ENCODE measurements at regions not wholly inside any gene's neighbourhood (a gene's known extent, or its start where the extent isn't known, plus 50 kb on each side); places are given as distances from the start of the nearest gene placed in this dataset.

DNA sequence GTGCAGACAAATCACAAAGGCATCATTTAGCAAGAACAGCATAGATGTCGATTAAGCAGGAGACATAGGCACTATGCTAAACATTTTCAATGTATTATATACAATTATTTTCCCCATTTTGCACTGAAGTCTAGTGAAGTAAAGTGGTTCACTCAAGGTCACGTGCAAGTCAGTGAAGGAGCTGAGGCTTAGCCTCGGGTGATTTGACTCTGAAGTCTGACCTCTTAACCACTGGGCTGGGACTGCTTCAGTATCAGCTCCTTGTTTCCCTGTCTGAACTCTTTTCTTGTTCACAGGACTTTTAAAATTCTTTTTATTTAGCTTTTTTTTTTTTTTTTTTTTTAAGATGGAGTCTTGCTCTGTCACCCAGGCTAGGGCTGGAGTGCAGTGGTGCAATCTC lies 262.7 kb downstream of the DRD1 start:
- Histone ChIP-seq H2AFZ (ENCODE audit: low read length) (no peak overlapping the region), H3K4me3 (ENCODE audit: low read depth, low read length, poor library complexity, severe bottlenecking) (no peak overlapping the region), H3K79me2 (ENCODE audit: insufficient read depth, low read length) (no peaks in the 10 kb centered on the region), H3K9ac (ENCODE audit: low read length) (no peak overlapping the region), H3K9me2 (ENCODE audit: low read depth, low read length) (no peaks in the 10 kb centered on the region), H3K9me3 (ENCODE audit: low read length) (no peaks in the 10 kb centered on the region), H3K36me3 (ENCODE audit: insufficient read depth, low read length) (no peaks in the 10 kb centered on the region), H3K27me3 (ENCODE audit: insufficient read depth, low read length) (no peaks in the 10 kb centered on the region), H3K27ac (ENCODE audit: low read depth, low read length, poor library complexity, severe bottlenecking) (no peak overlapping the region), H4K20me1 (ENCODE audit: insufficient read depth, low read length) (no peaks in the 10 kb centered on the region), H3K4me2 (ENCODE audit: low read length) (no peak overlapping the region), H3F3A (ENCODE audit: insufficient read depth, low read length) (no peaks in the 10 kb centered on the region), H3K4me1 (ENCODE audit: insufficient read depth, low read length, severe bottlenecking) (no peaks in the 10 kb centered on the region)
- TF ChIP-seq, protein P1, sequence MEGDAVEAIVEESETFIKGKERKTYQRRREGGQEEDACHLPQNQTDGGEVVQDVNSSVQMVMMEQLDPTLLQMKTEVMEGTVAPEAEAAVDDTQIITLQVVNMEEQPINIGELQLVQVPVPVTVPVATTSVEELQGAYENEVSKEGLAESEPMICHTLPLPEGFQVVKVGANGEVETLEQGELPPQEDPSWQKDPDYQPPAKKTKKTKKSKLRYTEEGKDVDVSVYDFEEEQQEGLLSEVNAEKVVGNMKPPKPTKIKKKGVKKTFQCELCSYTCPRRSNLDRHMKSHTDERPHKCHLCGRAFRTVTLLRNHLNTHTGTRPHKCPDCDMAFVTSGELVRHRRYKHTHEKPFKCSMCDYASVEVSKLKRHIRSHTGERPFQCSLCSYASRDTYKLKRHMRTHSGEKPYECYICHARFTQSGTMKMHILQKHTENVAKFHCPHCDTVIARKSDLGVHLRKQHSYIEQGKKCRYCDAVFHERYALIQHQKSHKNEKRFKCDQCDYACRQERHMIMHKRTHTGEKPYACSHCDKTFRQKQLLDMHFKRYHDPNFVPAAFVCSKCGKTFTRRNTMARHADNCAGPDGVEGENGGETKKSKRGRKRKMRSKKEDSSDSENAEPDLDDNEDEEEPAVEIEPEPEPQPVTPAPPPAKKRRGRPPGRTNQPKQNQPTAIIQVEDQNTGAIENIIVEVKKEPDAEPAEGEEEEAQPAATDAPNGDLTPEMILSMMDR (IDR thresholded peaks at IDR 0.05; ENCODE audit: low read length), result no peak
- no peak for TF ChIP-seq EZH2 (IDR thresholded peaks at IDR 0.05; ENCODE audit: borderline replicate concordance, low read length)

DNA sequence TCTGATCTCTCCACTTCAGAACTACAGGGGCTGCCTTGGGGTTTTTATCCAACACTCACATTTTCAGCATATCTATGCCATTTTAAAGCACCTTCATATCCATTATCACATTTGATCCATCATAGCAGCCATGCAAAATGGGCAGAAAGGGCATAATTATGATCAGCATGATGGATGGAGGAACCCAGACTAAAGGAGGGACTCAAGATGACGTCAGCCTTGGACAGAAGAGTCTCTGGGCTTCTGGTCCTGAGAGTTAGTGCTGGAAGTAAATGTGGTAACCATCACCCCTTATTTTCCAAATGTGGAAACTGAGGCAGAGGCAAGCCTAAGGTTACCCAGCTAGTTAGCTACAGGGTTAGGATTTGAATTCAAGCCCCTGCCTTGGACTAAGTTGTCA lies 273.1 kb downstream of the DRD1 start:
- H3F3A ChIP-seq (ENCODE audit: insufficient read depth, low read length), result no peaks in the 10 kb centered on the region
- H4K20me1 ChIP-seq (ENCODE audit: insufficient read depth, low read length), result no peaks in the 10 kb centered on the region
- H2AFZ ChIP-seq (ENCODE audit: low read length), result no peak overlapping the region
- no peaks in the 10 kb centered on the region for H3K36me3 ChIP-seq (ENCODE audit: insufficient read depth, low read length)
- H3K4me1 ChIP-seq (ENCODE audit: insufficient read depth, low read length, severe bottlenecking), result no peaks in the 10 kb centered on the region
- no peak overlapping the region for H3K4me2 ChIP-seq (ENCODE audit: low read length)
- TF ChIP-seq, protein P1 (IDR thresholded peaks at IDR 0.05; ENCODE audit: low read length), result no peak
- TF ChIP-seq EZH2 (IDR thresholded peaks at IDR 0.05; ENCODE audit: borderline replicate concordance, low read length), result no peak
- H3K79me2 ChIP-seq (ENCODE audit: insufficient read depth, low read length), result no peaks in the 10 kb centered on the region
- H3K9me2 ChIP-seq (ENCODE audit: low read depth, low read length), result no peaks in the 10 kb centered on the region
- H3K27ac ChIP-seq (ENCODE audit: low read depth, low read length, poor library complexity, severe bottlenecking), result no peak overlapping the region
- no peak overlapping the region for H3K4me3 ChIP-seq (ENCODE audit: low read depth, low read length, poor library complexity, severe bottlenecking)
- no peaks in the 10 kb centered on the region for H3K9me3 ChIP-seq (ENCODE audit: low read length)
- no peaks in the 10 kb centered on the region for H3K27me3 ChIP-seq (ENCODE audit: insufficient read depth, low read length)
- no peak overlapping the region for H3K9ac ChIP-seq (ENCODE audit: low read length)

DNA sequence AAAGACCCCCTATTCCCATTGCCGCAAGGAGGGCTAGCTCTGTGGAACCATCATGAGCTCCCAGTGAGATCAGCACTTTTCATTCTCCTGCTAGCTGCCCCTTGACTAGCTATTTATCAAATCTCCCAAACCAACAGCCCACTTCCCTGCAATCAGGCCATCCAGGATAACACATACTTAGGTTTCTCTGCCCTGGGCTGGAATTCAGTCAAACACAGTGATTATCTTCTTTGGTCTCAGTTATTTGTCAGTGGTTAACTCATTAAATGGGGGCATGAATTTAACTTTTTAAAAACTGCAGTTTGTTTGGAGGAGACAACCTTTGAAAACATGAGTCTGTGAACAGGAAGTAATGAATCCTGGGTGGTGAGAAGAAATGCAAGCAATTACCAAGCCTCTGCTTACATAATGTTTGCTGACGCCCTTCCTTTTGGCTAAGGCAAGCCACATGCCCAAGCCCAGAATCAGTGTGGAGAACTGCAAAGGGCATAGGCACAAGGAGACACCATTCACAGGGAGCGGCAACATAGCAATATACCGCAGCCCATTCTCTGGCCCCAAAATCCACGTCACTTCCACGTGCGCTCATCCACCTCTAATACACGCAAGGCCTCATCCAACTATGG lies 275.0 kb downstream of the DRD1 start:
- Histone ChIP-seq H3K27ac (ENCODE audit: low read depth, low read length, poor library complexity, severe bottlenecking) (no peak overlapping the region), H3K79me2 (ENCODE audit: insufficient read depth, low read length) (no peaks in the 10 kb centered on the region), H3K9me3 (ENCODE audit: low read length) (no peaks in the 10 kb centered on the region), H3K4me1 (ENCODE audit: insufficient read depth, low read length, severe bottlenecking) (no peaks in the 10 kb centered on the region), H3F3A (ENCODE audit: insufficient read depth, low read length) (no peaks in the 10 kb centered on the region), H3K9me2 (ENCODE audit: low read depth, low read length) (no peaks in the 10 kb centered on the region), H2AFZ (ENCODE audit: low read length) (no peak overlapping the region), H3K4me3 (ENCODE audit: low read depth, low read length, poor library complexity, severe bottlenecking) (no peak overlapping the region), H3K36me3 (ENCODE audit: insufficient read depth, low read length) (no peaks in the 10 kb centered on the region), H3K27me3 (ENCODE audit: insufficient read depth, low read length) (no peaks in the 10 kb centered on the region), H4K20me1 (ENCODE audit: insufficient read depth, low read length) (no peaks in the 10 kb centered on the region), H3K9ac (ENCODE audit: low read length) (no peak overlapping the region), H3K4me2 (ENCODE audit: low read length) (no peak overlapping the region)
- TF ChIP-seq EZH2 (IDR thresholded peaks at IDR 0.05; ENCODE audit: borderline replicate concordance, low read length), result no peak
- TF ChIP-seq, protein P1 (IDR thresholded peaks at IDR 0.05; ENCODE audit: low read length), result no peak

All from OCI-LY1 (cell line).